DMS 273 (cell line): ENCODE measurements at regions not wholly inside any gene's neighbourhood (a gene's known extent, or its start where the extent isn't known, plus 50 kb on each side); places are given as distances from the start of the nearest gene placed in this dataset.
A peak's percentile ranks its signal among the peaks of the same experiment; 100 is the strongest.
"Not testable (repeated sequence)": the region's sequence is repeated elsewhere in the genome, so short reads cannot be mapped to it uniquely, and the experiment has no call there.

Experiments
- DNase-seq: peaks from one replicate; lab custom pipeline; 2025; ENCODE audit not compliant: unreplicated experiment; lab: John Stamatoyannopoulos, UW

DNA sequence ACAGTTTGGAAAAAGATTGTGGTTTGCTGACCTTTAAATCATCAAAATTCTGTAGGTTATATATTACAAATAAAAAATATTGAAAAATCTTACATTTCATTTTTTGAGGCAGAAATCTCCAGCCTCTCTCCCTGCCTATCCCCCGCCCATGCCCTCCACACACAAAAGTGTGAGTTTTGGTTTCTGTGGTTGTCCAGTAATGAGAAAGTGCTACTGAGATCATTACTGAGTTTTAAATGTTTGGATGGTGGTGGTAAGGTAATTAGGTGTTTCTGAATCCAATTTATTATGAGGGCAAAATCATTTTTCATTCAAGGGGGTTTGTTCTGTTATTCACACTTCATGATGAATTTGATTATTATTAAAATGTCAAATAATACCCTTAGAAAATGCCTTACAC, 448.0 kb upstream of the SLC10A2 start:
- DNase-seq: no peak

- DNase-seq: no peak
Observed at GRCh38 chr13:103510007-103510535, 443.9 kb upstream of the SLC10A2 start.

DNA sequence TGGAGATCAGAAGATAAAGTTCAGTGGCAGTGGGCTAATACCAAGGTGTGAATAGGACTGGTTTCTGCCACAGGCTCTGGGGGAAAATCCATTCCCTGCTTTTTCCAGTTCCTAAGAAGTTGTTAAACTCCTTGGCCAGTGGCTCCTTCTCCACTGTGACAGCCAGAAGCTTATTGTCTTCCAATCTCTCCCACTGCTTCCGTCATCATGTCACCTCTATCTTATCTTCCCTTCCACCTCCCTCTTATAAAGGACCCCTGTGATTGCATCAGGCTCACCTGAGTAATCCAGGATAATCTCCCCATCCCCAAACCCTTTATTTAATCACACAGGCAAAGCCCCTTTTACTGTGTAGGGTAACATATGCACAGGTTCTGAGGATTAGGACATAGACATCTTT, 431.2 kb upstream of the SLC10A2 start:
- no peak for DNase-seq

GRCh38 chr13:103487841-103488240, 421.6 kb upstream of the SLC10A2 start:
- DNase-seq: no peak

DNA sequence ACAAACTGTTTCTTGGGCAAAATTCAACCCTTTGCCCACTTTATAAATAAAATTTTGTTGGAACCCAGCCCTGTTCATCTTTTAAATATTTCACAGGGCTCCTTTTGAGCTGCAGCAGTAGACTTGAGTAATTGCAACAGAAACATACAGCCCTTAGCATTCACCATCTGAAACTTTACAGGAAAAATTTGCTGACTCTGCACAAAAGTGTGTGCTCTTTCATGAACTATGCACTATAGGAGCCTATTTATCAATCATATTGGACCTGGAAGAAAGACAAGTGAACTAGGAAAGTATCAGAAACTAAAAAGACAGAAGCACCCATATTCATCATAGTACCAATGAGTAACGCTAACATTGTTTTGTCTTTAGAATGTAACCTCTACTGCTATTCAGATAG, 406.9 kb upstream of the SLC10A2 start:
- DNase-seq: no peak

GRCh38 chr13:103471896-103472295, 405.7 kb upstream of the SLC10A2 start:
- DNase-seq: peak; percentile 0

DNA sequence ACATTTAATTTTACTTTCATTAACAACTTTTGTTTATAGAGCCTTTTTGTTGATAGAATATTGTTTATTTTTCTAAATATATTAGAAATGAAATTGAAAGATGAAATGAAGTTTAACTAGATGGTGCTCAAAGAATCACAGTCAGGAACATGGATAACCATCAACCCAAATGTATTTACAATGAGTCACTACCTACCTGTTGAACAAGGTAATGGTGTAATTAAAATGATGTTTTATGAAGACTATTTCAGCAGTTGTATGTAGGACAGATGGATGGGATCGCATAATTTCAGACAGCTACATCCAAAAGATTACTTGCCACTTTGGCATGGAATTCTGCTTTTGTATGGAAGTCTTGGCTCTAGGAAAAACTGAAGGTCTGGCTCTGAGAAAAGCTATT, 403.6 kb upstream of the SLC10A2 start:
- no peak for DNase-seq

DNA sequence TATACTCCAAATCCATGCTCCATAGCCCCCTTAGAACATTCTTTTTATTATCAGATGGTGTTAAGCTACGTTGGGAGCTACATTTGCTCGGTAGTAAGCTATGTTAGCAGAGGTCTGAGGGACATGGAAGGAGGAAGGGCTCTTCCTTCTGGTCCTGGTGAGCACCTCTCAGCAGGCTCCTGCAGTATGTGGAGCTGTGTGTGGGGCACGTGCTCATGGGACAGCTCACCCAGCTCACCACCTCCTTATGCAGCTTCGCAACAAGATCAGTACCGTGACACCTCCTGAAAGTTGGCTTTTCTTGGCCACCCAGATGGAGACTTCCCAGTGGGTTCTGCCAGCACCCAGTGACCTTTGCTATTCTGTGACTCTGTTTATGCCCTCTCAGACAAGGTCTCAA, 400.5 kb upstream of the SLC10A2 start:
- no peak for DNase-seq

GRCh38 chr13:103460246-103460645, 394.0 kb upstream of the SLC10A2 start:
- DNase-seq: not testable (repeated sequence)

- not testable (repeated sequence) for DNase-seq
Observed at GRCh38 chr13:103457050-103457449, 390.8 kb upstream of the SLC10A2 start.

DNA sequence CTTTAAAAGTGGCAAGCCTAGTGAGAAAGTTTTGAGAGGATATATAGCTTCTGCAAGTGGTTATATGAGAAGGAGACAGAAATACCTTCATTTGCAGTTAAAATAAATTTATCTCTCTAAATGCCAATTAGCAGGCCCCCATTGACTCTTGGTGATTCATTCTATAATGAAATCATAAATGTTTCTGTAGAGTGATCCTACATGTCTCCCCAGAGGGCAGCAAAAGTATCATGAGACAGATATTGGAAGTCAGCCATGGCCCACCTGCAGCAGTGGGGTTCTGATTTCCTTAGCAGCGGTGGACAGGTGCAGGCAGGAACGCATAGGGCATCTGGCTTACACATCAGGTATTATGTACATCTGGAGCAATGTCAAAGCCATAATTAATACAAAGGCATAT, 385.4 kb upstream of the SLC10A2 start:
- peak; percentile 1 for DNase-seq

- DNase-seq: no peak
Observed at GRCh38 chr13:103443604-103444003, 377.4 kb upstream of the SLC10A2 start.

- no peak for DNase-seq
Observed at GRCh38 chr13:103437651-103438050, 371.4 kb upstream of the SLC10A2 start.

- DNase-seq: no peak
Observed at GRCh38 chr13:103436057-103436654, 369.9 kb upstream of the SLC10A2 start.

GRCh38 chr13:103431856-103432255, 365.6 kb upstream of the SLC10A2 start:
- peak; percentile 88 for DNase-seq

DNA sequence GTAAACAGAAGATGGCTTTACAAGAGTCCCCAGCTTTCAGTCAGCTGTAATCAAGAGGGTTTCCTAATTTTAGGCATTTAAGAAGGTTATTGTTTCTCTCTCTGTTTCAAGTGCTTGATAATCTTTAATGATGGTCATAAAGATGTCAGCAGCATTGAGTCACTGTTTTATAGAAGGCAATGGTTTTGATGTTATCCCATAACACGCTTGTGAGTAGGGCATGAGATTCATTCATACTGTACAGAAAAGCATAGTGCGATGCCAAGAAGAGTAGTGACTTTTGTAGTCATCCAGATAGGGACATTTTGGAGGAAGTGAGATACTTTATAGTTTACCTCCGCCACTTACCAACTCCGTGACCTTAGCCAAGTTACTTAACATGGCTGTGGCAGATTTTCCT, 364.2 kb upstream of the SLC10A2 start:
- DNase-seq: no peak

DNA sequence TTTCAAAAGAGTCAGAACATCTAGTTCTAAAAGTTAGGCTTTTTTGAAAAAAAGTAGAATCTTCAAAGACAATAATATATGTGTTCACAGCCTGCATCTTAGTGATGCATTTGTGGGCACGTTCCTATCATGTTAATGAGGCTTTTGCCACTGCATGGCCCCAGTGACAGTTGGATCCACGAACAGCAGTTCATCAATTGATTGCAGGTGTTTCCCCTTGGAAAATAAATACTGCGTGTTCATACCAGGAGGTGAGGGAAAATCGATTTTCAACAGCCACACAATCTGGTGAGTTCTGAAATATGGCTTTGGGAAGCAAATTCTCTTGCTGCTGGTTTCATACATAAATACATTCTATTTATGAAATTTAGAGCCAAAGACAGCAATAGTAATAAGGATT, 343.8 kb upstream of the SLC10A2 start:
- DNase-seq: no peak

DNA sequence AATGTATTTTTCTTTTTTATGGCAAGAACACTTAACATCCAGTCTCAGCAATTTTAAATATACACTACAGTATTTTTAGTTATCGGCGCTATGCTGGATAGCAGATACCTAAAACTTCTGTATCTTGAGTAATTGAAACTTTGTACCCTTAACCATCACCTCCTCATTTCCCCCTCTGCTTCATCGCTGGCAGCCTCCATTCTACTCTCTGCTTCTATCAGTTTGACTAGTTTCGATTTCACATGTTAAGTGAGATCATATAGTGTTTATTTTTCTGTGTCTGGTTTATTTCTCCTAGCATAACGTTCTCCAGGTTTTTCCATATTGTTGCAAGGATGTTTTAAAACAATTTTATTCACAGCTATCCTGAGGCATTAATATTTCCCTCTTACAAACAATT, 340.8 kb upstream of the SLC10A2 start:
- DNase-seq: no peak

GRCh38 chr13:103405297-103405696, 339.1 kb upstream of the SLC10A2 start:
- no peak for DNase-seq

DNA sequence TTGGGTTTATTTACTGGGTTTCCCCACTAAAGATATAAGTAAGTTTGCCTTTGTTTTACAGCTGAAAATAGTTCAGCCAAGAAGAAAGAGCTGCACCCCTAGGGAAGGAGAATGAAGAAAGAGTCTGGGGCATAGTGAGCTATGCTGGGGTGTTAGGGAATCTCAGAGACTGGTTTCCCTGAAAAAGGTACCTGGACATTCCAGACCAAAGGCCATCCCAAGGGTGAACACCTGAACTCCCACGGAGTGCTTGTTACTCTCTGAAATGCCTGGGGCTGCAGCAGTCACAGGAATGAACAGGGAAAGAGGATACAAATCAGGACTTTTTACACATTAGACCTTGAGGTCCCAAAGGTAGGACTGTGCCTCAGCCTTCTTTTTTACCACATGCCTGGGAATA, 337.6 kb upstream of the SLC10A2 start:
- no peak for DNase-seq

DNA sequence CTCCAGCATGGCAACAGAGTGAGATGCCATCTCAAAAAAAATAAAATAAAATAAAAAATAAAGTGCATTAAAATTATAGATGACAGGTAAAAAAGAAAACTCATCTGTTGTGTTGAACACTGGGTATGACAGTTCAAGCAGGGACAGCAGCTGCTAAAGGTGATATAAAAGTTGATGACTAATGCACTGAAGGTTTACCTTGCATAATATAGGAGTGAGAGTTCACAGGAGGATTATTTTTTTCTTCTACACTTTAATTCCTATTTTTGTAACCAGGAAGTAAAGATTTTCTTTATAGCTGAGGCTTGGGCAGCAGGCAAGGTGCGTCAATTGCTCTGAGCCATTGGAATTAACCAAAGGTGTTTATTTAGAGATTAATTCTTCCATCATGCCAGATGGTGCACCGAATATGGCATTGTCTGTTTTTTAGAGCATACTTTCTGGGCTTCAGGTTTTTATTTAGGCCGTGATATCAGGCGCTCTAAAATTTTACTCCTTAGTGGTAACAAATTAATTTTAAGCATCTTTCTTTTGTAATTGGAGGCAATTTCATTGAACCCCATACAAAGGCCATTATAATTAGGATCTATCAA, 337.0 kb upstream of the SLC10A2 start:
- DNase-seq: no peak

DNA sequence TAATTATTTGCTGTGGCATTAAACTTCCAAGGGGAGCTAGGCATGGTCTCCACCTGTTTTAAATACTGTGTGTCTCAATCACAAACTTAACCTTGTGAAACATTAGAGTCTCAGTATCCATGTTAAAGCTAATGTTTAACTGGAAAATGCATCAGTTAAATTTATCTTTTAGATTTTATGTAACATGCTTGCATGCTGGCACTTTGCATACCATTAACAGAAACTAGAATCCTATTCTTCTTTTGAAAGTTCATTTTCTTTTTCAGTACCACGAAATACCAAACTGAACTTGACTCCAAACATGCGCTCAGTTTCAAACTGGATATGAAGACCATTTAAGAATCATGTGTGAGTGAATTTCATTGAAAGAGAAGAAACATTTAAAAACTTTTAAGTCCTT, 328.9 kb upstream of the SLC10A2 start:
- DNase-seq: no peak

- no peak for DNase-seq
Observed at GRCh38 chr13:103394618-103395017, 328.4 kb upstream of the SLC10A2 start.
